NCI-H69 (cell line): ENCODE measurements at regions not wholly inside any gene's neighbourhood (a gene's known extent, or its start where the extent isn't known, plus 50 kb on each side); places are given as distances from the start of the nearest gene placed in this dataset.

Experiments used
- DNase-seq: peaks from one replicate; lab custom pipeline; 2025; lab: John Stamatoyannopoulos, UW

GRCh38 chr20:61048302-61048701 lies 203.8 kb upstream of the CDH4 start:
- no peak for DNase-seq

DNA sequence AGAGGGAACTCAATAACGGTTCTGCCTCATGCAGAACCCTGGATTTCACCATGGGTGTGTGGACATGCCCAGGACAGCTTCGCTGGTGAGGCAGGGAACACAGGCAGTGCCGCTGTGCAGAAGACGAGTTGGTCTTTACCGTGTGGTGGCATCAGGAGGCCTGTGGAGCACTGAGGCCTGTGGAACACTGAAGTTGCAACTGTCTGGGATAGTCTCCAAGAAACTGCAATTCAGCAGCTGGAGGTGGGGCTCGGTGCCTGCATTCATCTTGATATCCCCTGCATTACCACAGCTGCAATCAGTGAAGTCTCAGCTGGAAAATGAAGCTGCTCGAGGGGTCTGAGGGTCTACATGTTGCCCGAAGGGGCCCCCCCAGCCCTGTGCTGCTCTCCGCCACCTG lies 202.4 kb upstream of the CDH4 start:
- DNase-seq, result no peak

- DNase-seq, result no peak
Measured at GRCh38 chr20:61050336-61050890, 201.6 kb upstream of the CDH4 start.

DNA sequence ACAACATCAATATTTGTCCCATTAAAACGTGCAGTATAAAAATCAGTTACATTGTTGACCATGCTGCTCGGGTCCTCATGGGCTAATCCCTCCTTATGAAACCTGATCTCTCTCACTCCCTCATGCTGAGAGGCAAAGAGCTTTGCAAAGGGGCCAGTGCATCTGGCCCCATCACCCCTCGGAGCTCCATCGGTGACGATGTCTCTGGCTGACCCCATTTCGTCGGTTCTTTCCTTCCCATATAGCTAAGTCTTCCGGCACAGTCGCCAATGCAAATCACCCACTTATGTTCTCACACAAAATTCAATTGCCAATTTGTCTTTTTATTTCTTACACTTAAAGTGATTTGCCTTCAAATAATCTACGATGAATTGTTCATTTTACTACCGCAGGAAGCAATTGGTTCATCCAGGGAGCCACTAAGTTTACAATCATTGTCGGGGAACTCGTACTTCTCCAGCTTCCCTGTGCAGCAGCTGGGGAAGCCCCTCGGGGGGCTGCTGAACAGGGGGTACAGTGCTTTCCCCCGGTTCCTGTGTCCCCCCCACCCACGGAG lies 199.8 kb upstream of the CDH4 start:
- DNase-seq, result no peak

- DNase-seq, result no peak
Measured at GRCh38 chr20:61052776-61053442, 199.2 kb upstream of the CDH4 start.

- no peak for DNase-seq
Measured at GRCh38 chr20:61053487-61053886, 198.6 kb upstream of the CDH4 start.

DNA sequence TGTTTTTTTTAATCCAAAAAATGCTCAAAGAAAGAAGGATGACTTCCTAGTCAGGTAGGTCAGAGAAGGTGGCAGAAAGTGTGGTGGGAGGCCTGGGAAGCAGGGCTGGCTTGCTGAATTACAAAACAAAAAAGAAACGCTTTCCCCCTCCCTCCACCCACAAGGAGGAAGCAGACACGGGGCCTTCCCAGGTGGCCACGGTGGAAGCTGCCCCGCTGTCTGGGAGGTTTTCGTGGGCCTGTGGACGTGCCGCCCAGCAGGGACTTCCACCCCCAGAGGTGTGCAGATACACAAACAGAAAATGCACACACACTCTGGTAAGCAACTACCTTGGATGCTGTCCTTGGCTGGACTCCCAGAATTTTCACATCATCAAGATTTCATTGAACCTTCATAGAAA lies 198.2 kb upstream of the CDH4 start:
- DNase-seq, result no peak

DNA sequence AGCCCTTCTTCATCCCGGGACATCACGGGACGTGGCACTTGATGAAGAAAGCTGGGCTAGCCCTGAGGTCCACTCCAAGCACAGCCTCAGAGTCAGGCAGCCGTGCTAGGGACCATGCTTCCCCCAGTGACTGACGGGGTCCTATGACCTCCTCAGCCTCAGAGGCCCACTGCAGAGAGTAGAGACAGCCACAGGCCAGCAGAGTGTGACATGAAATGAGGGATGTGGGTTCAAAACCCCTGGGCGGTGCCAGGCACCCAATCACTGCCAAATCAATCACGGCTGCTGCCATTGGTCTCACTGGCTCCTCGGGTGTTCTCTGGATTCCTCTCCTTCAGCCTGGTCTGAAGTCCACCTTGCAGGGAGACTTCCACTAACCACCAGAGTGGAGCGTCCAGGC lies 197.7 kb upstream of the CDH4 start:
- DNase-seq, result no peak

DNA sequence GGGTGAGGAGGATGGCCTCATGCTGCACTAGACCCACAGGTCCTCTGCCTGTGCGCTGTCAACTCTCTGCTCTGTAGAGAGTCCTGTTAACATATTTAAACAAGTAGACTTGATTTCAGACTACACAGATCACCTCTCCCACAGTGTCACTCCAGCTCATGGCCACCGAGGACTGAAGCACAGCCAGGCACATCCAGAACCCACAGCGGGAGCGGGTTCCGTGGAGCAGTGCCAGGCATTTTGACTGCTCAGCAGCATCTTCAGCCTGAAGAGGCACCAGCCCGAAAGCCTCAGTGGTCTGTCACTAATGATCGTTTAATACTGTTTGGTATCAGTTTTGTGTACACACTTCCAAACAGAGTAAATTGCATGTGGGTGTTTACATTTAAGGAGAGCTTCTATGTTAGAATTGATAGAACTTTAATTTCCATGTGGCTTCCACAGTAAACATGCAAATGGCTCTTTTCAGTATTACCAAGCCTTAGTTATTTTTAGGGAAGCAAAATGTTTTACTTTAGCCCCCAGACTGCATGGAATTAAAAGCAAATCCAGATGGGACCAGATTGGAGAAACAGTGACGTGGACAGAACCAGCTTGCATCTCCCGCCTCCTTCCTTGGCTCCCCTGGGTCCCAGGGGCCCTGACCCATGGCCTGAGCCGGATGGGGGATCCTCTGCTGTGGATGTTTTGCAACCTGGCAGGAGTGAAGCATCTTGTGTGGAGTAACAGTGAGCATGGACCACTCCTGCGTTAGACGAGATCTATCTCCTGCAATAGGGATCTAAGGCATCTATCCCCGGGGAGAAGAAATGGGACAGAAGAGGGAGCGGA lies 196.7 kb upstream of the CDH4 start:
- no peak for DNase-seq

DNA sequence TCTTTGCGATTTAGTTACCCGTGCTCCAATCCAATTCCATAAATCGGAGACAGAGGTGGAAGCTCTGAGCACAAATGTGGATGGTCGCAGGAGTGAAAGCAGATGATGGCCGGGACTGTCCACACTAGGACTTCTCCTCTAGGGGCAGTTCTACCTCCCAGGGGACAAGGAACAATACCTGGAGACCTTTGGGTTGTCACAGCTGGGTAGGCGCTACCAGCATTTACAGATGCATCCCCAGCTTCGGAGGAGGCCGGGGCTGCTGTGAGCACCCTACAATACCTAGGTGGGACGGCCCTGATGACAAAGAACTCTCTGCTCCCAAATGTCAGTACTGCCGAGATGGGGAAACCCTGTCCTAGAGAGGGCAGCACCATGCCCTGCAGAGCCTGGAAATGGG lies 195.9 kb upstream of the CDH4 start:
- DNase-seq, result no peak

DNA sequence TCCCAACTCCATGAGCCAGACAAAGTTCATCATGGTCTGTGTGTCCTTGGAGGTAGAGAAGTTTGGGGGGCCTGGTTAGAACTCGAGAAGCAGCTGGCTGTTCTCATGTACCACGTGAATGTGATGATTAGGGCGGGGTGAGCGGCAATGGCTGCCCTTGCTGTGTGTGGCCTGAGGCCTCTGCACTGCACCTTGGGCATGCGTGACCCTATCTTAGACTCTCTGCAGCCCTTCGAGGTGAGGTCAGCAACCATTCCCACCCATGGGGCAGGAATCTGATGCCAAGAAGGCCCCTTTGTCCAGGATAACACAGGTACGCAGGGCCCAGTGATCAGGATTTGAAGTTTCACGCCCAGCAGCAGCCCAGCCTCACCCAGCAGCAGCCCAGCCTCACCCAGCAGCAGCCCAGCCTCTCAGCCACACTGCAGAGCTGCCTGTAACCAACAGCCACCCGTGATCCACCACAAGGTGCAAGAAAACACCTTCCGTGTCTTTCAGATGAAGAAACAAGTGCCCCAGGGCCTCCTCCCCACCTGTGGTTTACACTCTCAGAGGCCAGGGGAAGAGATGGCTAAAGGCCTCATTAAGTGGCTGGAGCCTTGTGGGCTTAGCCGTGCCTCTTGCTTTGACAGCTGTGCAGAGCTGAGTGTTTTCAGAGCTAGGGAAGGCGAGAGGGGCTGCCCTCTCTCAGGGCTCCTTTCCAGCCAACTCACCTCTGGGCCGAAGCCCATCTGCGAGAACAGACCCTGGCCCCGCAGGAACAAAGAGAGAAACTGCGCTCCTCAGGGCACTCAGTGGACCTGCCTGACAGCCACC lies 195.2 kb upstream of the CDH4 start:
- DNase-seq, result no peak

GRCh38 chr20:61057443-61058121 lies 194.5 kb upstream of the CDH4 start:
- no peak for DNase-seq

DNA sequence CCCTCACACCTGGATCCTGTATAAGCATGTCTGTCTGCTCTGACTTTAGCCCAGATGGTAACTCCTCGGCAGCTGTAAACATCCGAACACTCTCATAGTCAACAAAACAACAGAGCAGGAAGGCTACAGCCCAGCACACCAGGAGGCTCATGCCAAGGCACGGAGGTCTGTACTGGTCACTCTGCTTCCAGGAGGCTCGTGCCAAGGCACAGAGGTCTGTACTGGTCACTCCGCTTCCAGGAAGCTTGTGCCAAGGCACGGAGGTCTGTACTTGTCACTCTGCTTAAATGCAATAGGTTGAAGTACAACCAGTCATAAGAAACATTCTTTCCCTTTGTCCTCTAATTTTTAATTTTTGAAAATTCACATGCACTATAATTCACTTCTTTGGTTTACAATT lies 190.1 kb upstream of the CDH4 start:
- no peak for DNase-seq

DNA sequence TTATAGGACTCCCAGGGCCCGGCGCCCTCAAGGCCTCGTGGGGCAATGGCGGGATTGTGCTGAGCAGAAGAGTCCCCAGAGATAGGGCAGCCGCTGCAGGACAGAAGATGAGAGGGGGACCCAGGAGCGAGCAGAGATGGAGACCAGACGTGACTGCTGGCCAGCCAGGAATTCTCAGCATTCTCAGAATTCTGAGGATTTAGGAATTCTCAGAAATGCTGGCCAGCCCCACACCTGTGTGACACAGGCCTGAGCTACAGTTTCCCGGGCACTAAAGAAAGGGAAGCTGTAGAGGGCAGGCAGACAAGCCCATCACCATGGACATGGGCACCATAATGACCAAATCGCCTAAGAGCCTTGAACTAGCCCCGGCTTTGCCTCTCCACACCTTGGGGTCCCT lies 186.2 kb upstream of the CDH4 start:
- DNase-seq, result no peak

DNA sequence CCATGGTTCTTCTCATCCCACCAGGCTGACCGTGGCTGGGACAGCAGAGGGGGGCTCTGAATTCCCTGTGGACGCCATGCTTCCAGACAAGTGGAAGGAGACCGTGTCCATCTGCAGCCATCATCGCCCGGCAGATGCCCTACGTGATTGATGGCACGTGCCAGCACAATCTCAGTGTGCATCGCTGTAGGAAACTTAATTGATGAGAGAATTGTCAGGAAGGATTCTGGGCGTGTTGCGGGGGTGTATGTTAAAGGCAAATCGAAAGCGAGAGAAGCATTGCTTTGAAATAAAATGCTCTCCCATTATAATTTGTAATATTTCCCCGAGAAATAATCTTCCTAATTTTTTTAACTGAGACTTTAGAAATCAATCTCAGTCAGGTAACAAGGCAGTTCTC lies 185.5 kb upstream of the CDH4 start:
- DNase-seq, result no peak

GRCh38 chr20:61067221-61067620 lies 184.8 kb upstream of the CDH4 start:
- DNase-seq, result no peak

DNA sequence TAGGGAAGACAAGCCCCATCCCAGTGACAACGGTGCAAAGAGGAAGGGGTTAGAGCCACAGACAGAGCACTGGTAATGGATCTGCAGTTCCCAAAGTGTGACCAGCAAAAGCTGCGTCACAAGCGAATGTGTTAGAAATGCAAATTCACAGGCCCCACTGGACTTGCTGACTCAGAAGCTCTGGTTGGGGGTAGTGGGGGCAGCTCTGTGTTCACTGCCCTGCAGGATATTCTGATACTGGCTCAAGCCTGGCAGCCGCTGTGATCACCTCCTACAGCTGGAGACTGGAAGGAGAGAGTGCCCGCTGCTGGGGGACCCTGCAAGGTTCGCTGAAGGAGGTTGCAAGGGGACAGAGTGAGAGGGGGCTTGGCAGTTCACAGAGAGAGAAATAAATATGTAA lies 179.7 kb upstream of the CDH4 start:
- DNase-seq, result no peak

DNA sequence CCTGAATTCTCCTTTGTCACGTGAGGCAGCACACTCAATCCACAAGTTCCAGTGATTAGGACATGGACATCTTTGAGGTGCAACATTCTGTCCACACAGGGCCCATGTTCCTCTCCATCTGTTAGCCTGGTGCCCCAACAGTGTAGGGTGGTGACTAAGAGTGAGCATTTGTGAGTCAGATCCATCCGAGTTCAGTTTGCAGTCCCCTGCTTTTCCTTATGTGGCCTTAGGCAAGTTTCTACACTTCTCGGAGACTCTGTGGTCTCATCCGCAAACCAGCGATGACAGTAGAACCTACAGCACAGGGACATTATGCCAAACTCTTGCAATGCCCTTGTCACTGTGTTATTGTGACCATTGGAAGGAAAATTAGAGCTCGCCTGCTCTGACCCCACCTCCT lies 178.7 kb upstream of the CDH4 start:
- DNase-seq, result no peak

GRCh38 chr20:61082720-61083119 lies 169.3 kb upstream of the CDH4 start:
- DNase-seq, result no peak

- DNase-seq, result no peak
Measured at GRCh38 chr20:61083431-61083830, 168.6 kb upstream of the CDH4 start.

DNA sequence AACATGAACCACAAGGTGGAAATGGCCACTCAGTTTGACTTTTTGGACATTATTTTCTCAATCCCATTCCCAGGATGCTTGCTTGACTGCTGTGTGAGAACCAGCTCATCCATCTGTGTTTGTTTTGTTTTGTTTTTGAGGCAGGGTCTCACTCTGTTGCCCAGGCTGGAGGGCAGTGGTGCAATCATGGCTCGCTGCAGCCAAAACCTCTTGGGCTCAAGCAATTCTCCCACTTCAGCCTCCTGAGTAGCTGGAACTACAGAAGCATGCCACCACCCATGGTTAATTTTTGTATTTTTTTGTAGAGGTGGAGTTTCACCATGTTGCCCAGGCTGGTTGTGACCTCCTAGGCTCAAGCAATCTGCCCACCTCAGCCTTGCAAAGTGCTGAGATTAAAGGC lies 166.0 kb upstream of the CDH4 start:
- DNase-seq, result no peak

GRCh38 chr20:61090541-61090940 lies 161.5 kb upstream of the CDH4 start:
- no peak for DNase-seq
